Left kidney (tissue), 1 donor: ENCODE measurements at regions not wholly inside any gene's neighbourhood (a gene's known extent, or its start where the extent isn't known, plus 50 kb on each side); places are given as distances from the start of the nearest gene placed in this dataset.

Experiments used
- DNase-seq: peaks from one replicate; pipeline ENCODE4 v3.0.0-alpha.2; 2013

DNA sequence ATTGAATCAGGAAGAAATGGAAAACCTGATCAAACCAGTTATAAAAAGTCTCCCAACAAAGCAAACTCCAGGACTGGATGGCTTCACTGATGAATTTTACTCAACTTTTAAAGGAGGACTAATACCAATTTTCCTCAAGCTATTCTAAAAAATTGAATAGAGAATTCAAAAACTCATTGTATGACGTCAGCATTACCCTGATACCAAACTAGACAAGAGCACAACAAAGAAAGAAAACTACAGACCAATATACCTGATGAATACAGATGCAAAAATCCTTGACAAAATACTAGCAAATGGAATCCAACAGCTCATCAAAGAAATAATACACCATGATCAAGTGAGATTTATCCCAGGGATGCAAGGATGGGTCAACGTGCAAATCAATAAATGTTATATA, 172.9 kb downstream of the FNDC1 start:
- no peak for DNase-seq

DNA sequence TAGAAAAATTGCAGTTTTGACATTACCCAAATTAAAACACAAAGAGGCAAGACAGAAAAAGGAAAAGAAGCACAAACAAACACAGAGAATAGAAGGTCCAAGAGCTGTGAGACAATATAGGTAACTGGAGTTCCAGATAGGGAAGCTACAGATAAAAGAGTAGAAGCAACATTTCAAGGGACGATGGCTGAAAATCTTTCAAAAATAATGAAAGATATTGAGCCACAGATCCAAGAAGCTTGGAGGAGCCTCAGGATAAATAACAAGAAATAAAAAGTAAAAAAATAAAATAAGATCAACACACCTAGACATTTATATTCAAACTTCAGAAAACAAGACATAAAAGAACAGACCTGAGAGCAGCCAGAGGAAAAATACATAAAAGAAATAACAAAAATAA, 164.9 kb downstream of the FNDC1 start:
- no peak for DNase-seq

DNA sequence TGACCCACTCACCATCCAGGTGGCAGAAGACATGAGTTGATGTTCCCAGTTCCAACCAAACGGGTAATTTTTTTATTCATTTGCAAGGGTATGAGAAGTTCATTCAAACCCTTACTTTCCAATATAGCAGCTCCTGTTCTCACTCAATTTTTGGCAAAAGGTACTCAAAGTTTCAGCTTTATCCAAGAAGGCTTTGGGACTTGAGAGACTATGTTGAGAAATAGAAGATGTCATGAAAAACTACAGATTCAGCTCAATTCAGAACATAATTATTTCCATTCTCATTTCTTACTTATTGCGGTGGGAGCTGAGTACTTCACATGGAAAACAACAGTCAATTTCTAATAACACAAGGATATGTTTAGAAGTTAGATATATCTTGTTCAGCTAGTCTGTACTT, 162.3 kb downstream of the FNDC1 start:
- no peak for DNase-seq

DNA sequence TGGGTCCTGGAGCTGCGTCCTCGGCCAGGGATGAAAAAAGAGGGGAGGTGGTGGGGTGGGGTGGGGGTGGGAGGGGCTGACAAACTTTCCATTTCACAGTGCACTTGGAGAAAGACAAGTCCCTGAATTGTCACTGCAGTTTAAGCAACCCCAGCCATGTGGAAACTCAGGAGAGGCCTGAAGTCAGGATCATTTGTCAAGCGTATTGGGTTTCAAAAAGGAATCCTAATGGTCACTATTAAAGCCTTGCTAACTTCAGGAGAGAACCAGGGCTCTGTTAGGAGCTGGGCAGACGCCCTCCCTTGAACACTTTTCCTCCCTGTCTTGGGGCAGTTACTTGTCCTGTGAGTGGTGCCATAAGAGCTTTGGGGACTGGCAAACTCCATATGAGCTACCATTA, 159.9 kb downstream of the FNDC1 start:
- peak; percentile 13 for DNase-seq

DNA sequence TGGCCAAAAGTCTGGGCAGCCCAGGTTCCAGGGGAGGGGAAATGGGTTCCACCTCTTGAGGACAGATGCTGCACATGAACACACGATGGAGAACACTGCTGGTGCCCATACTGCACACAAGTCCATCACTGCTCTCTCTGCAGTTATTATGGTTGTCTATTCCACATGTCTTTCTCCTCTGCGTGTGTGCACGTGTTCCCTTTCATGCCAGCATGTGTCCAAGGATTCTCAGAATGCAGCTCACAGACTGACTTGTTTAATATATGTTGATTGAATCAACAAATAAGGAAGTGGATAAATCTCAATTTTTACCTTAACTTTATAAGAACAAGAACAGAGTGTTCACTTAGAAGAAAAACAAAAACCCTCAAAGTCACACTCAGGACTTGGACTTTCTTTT, 158.9 kb downstream of the FNDC1 start:
- no peak for DNase-seq

DNA sequence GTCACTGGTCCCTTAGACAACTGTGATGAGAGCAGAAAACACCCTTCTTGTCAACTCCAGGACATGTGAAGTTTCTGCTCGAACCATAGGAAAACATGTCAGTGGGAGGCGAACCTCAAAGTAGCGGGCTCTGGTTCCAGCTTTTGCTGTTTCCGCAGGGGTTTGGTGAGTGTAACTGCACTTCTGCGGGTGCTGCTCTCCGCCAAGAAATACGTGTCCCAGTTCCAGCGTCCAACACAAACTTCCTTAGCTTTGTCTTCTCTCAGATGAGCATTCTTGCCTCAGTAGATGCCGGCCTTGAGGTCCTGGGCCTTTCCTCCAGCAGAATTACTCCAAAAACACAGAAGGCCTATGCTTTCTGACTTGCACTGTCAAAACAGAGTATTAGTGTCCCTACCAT, 156.3 kb downstream of the FNDC1 start:
- DNase-seq, result no peak

DNA sequence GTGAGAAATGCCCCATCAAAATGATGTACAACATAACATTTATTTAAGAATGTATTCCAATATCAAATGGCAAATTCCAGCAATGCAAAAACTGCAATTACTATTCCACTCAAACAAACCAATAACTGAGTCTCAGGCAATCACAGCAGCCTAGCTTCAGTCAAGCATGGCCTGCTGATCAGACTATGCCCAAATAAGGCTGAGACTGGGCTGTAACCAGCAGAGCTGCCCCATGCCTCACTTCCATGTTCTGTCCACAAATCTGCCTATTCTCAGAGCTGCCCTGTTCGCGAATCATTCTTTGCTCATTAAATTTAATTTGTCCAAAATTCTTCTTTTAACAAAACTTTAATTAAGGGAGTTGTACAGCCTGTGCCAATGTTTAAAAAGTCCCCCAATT, 155.4 kb downstream of the FNDC1 start:
- DNase-seq, result no peak
